ENCODE measurements at regions not wholly inside any gene's neighbourhood (a gene's known extent, or its start where the extent isn't known, plus 50 kb on each side); places are given as distances from the start of the nearest gene placed in this dataset. TPM values are rescaled to one million over a fixed set of nuclear protein-coding genes. Genes with fewer than 3 reads are reported as not detected.

GRCh38 chr9:119429302-119429701 lies 60.1 kb upstream of the BRINP1 start:
- Histone ChIP-seq H3K27me3 (ENCODE audit: control insufficient read depth, insufficient read depth, low read length) (no peaks in the 10 kb centered on the region), H3K27ac (ENCODE audit: low read depth, low read length) (no peak overlapping the region), H3K4me3 (ENCODE audit: low read depth, low read length) (no peak overlapping the region), H3K9me3 (ENCODE audit: control insufficient read depth, insufficient read depth, low read length) (no peaks in the 10 kb centered on the region; the same call in 1 of the 2 replicates)
- CTCF ChIA-PET, result no interaction called here
- POLR2A ChIA-PET, result no interaction called here
- TF ChIP-seq CTCF (IDR thresholded peaks at IDR 0.05; ENCODE audit: low read depth, low read length), result no peak
- no peak for DNase-seq (ENCODE audit: low read depth, low spot score)

GRCh38 chr9:119420231-119420630 lies 51.0 kb upstream of the BRINP1 start:
- no peak overlapping the region for H3K4me3 ChIP-seq (ENCODE audit: low read depth, low read length)
- no peak for DNase-seq (ENCODE audit: low read depth, low spot score)
- peaks cover 7% of the 10 kb centered on the region for H3K9me3 ChIP-seq (ENCODE audit: control insufficient read depth, insufficient read depth, low read length)
- H3K27ac ChIP-seq (ENCODE audit: low read depth, low read length), result no peak overlapping the region
- H3K27me3 ChIP-seq (ENCODE audit: control insufficient read depth, insufficient read depth, low read length), result no peaks in the 10 kb centered on the region
- POLR2A ChIA-PET, result no interaction called here
- CTCF ChIA-PET, result no interaction called here
- TF ChIP-seq CTCF (IDR thresholded peaks at IDR 0.05; ENCODE audit: low read depth, low read length), result no peak

Small RNA genes in the stretch of these regions (small RNA-seq; reads per million reads assigned to genes)
- not detected for gene MIR147A (ENCODE audit: insufficient read length, low read depth)

All from AG04450 (cell line).